Transverse colon (tissue), 4 donors: ENCODE measurements at regions not wholly inside any gene's neighbourhood (a gene's known extent, or its start where the extent isn't known, plus 50 kb on each side); places are given as distances from the start of the nearest gene placed in this dataset.

ENCODE experiments used
- EP300 ChIP-seq: sonication (generic); formaldehyde crosslinking; IDR thresholded peaks from one replicate; pipeline ENCODE4 v1.6.1; 2017; ENCODE audit warnings: antibody characterized with exemption, low read depth
- POLR2A ChIP-seq: fragments of 450-650 bp; IDR thresholded peaks from one replicate; pipeline ENCODE4 v1.6.1; 2016; ENCODE audit warnings: antibody characterized with exemption, mild to moderate bottlenecking, moderate library complexity
- POLR2AphosphoS5 ChIP-seq, 3 donors: sonication (generic); formaldehyde crosslinking; IDR thresholded peaks; one replicate each; pipeline ENCODE4 v1.6.1; 2016; ENCODE audit warnings: antibody characterized with exemption in 3 of 3
- TF ChIP-seq, protein P1 (sequence below), 5 experiments: fragments of 200-600 bp in 3 of 5; fragments of 450-650 bp in 2 of 5; sonication (generic) in 3 of 5; IDR thresholded peaks; 1 replicate in 2 of 5; 2 replicates in 3 of 5; pipeline ENCODE4 v1.5.1; 2016 to 2017; ENCODE audit warnings: antibody characterized with exemption in 5 of 5, inconsistent platforms in 3 of 5, mild to moderate bottlenecking in 2 of 5, moderate library complexity in 1 of 5

DNA sequence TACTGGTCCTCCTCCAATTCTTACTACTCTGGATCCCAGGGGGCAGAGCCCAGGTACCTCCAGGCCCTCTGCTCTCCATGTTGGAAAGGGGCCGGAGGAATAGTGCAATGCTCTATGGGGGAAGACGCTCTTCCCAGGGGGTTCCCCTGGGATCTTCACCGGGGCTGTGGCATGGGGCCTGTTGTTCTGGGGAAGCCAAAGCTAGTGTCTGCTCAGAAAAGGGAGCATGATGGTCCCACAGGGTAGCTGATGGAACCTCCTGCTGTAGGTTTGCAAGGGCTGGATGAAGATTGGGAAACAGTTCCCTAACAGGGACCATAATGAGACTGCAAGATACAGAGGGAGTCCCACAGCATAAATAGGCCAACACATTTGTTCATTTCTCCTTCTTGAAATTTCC, 114.7 kb downstream of the IRX5 start:
- TF ChIP-seq, protein P1, sequence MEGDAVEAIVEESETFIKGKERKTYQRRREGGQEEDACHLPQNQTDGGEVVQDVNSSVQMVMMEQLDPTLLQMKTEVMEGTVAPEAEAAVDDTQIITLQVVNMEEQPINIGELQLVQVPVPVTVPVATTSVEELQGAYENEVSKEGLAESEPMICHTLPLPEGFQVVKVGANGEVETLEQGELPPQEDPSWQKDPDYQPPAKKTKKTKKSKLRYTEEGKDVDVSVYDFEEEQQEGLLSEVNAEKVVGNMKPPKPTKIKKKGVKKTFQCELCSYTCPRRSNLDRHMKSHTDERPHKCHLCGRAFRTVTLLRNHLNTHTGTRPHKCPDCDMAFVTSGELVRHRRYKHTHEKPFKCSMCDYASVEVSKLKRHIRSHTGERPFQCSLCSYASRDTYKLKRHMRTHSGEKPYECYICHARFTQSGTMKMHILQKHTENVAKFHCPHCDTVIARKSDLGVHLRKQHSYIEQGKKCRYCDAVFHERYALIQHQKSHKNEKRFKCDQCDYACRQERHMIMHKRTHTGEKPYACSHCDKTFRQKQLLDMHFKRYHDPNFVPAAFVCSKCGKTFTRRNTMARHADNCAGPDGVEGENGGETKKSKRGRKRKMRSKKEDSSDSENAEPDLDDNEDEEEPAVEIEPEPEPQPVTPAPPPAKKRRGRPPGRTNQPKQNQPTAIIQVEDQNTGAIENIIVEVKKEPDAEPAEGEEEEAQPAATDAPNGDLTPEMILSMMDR (IDR thresholded peaks at IDR 0.05) = no peak
- TF ChIP-seq POLR2AphosphoS5 (IDR thresholded peaks at IDR 0.05) (no peak), POLR2A (no peak), EP300 (no peak)
